ENCODE measurements at regions not wholly inside any gene's neighbourhood (a gene's known extent, or its start where the extent isn't known, plus 50 kb on each side); places are given as distances from the start of the nearest gene placed in this dataset.

- no peak for DNase-seq
These were observed 408.7 kb upstream of the PKN2 start for GRCh38 chr1:88275259-88275862.

- DNase-seq = no peak
These were observed 407.9 kb upstream of the PKN2 start for GRCh38 chr1:88276163-88276562.

- no peak for DNase-seq
These were observed 400.0 kb upstream of the PKN2 start for GRCh38 chr1:88284066-88284465.

- DNase-seq = no peak
These were observed 399.3 kb upstream of the PKN2 start for GRCh38 chr1:88284666-88285366.

- DNase-seq = no peak
These were observed 397.4 kb upstream of the PKN2 start for GRCh38 chr1:88286716-88287115.

GRCh38 chr1:88288571-88288970 lies 395.5 kb upstream of the PKN2 start:
- no peak for DNase-seq

GRCh38 chr1:88289401-88290102 lies 394.5 kb upstream of the PKN2 start:
- no peak for DNase-seq

- no peak for DNase-seq
These were observed 392.3 kb upstream of the PKN2 start for GRCh38 chr1:88291611-88292354.

GRCh38 chr1:88293691-88294190 lies 390.3 kb upstream of the PKN2 start:
- no peak for DNase-seq

- DNase-seq = no peak
These were observed 387.8 kb upstream of the PKN2 start for GRCh38 chr1:88296227-88296626.

GRCh38 chr1:88296642-88297041 lies 387.4 kb upstream of the PKN2 start:
- no peak for DNase-seq

- DNase-seq = no peak
These were observed 385.6 kb upstream of the PKN2 start for GRCh38 chr1:88298506-88298905.

GRCh38 chr1:88300752-88301263 lies 383.3 kb upstream of the PKN2 start:
- DNase-seq = no peak

GRCh38 chr1:88302843-88303486 lies 381.1 kb upstream of the PKN2 start:
- DNase-seq = no peak

GRCh38 chr1:88311265-88311664 lies 372.8 kb upstream of the PKN2 start:
- no peak for DNase-seq

GRCh38 chr1:88311907-88312306 lies 372.2 kb upstream of the PKN2 start:
- no peak for DNase-seq

GRCh38 chr1:88317396-88317795 lies 366.7 kb upstream of the PKN2 start:
- no peak for DNase-seq

- DNase-seq = no peak
These were observed 365.3 kb upstream of the PKN2 start for GRCh38 chr1:88318740-88319139.

- DNase-seq = no peak
These were observed 363.8 kb upstream of the PKN2 start for GRCh38 chr1:88320291-88320690.

- DNase-seq = no peak
These were observed 362.4 kb upstream of the PKN2 start for GRCh38 chr1:88321706-88322105.

- DNase-seq = no peak
These were observed 359.2 kb upstream of the PKN2 start for GRCh38 chr1:88324899-88325298.

Measured in stimulated activated CD4-positive, alpha-beta T cell treated with anti-CD3 and anti-CD28 coated beads, Interleukin-4, amount 100 ng/mL, for 24 hours (primary cell).